22Rv1 (cell line): ENCODE measurements at regions not wholly inside any gene's neighbourhood (a gene's known extent, or its start where the extent isn't known, plus 50 kb on each side); places are given as distances from the start of the nearest gene placed in this dataset.

ENCODE experiments used
- ZFX ChIP-seq: fragments of 450-650 bp; IDR thresholded peaks from 2 replicates; pipeline ENCODE4 v1.6.1; 2017; ENCODE audit warnings: antibody characterized with exemption, borderline replicate concordance
- TF ChIP-seq, protein P1 (sequence below): fragments of 450-650 bp; IDR thresholded peaks from 2 replicates; pipeline ENCODE4 v1.5.1; 2017; ENCODE audit warnings: mild to moderate bottlenecking

DNA sequence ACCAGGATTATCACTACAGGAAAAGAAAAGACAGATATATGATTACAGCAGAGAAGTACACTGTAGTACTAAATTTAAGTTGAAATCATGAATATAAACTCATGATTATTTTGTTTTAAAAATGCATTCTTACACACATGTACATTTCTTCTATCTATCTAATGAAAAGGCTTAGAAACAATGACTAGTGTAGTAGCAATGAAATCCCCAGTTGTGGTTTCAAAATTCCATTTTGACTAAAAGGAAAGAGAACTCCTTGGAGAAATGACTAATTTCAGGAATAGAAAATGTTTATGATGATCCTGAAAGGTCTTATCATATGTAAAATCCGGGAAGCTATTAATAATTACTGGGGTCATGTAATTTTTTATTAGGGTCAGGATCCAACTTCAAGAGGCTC lies 195.0 kb upstream of the STARD13 start:
- TF ChIP-seq, protein P1, sequence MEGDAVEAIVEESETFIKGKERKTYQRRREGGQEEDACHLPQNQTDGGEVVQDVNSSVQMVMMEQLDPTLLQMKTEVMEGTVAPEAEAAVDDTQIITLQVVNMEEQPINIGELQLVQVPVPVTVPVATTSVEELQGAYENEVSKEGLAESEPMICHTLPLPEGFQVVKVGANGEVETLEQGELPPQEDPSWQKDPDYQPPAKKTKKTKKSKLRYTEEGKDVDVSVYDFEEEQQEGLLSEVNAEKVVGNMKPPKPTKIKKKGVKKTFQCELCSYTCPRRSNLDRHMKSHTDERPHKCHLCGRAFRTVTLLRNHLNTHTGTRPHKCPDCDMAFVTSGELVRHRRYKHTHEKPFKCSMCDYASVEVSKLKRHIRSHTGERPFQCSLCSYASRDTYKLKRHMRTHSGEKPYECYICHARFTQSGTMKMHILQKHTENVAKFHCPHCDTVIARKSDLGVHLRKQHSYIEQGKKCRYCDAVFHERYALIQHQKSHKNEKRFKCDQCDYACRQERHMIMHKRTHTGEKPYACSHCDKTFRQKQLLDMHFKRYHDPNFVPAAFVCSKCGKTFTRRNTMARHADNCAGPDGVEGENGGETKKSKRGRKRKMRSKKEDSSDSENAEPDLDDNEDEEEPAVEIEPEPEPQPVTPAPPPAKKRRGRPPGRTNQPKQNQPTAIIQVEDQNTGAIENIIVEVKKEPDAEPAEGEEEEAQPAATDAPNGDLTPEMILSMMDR, result no peak
- no peak for TF ChIP-seq ZFX
